Left ventricle myocardium inferior (tissue), 1 donor: ENCODE measurements at regions not wholly inside any gene's neighbourhood (a gene's known extent, or its start where the extent isn't known, plus 50 kb on each side); places are given as distances from the start of the nearest gene placed in this dataset.
A peak's percentile ranks its signal among the peaks of the same experiment; 100 is the strongest.
"Not testable (repeated sequence)": the region's sequence is repeated elsewhere in the genome, so short reads cannot be mapped to it uniquely, and the experiment has no call there.

Source experiments
- DNase-seq: peaks from one replicate; pipeline ENCODE4 v3.0.0-alpha.2; 2020
- H3K27ac ChIP-seq: fragments of 200-600 bp; replicated peaks from 2 replicates; pipeline ENCODE4 v1.8.0; 2021
- H3K27me3 ChIP-seq: fragments of 200-600 bp; 2 replicates; pipeline ENCODE4 v1.8.0; 2021; ENCODE audit warnings: low read depth
- H3K36me3 ChIP-seq: fragments of 200-600 bp; 2 replicates; pipeline ENCODE4 v1.8.0; 2021
- H3K4me1 ChIP-seq: fragments of 200-600 bp; 2 replicates; pipeline ENCODE4 v1.8.0; 2021
- H3K4me3 ChIP-seq: fragments of 200-600 bp; 2 replicates; pipeline ENCODE4 v1.8.0; 2021; ENCODE audit warnings: mild to moderate bottlenecking, moderate library complexity
- H3K9me3 ChIP-seq: fragments of 200-600 bp; replicated peaks from 2 replicates; pipeline ENCODE4 v1.8.0; 2021
- intact Hi-C: fragments of 100-400 bp; cut with micrococcal nuclease; formaldehyde crosslinking; loops from one replicate; pipeline ENCODE4 v1.11.0; 2022
- TF ChIP-seq, protein P1 (sequence below): fragments of 200-600 bp; IDR thresholded peaks from 2 replicates; pipeline ENCODE4 v1.8.0; 2021; ENCODE audit warnings: antibody characterized with exemption, mild to moderate bottlenecking, borderline replicate concordance
- donor health status: DM: no; HTN: yes; CAD: no; lungs with severe emphysema.

DNA sequence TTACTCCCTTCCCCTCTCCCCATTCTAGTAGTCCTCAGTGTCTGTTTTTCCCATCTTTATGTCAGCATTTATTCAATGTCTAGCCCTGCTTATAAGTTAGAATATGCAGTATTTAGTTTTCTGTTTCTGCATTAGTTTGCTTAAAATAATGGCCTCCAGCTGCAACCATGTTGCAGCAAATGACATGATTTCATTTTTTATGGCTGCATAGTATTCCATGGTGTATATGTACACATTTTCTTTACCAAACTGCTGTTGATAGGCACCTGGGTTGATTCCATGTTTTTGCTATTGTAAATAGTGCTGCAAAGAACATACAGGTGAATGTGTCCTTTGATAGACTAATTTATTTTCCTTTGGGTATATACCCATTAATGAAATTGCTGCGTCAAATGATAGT is 267.7 kb downstream of the SRGAP2C start:
- TF ChIP-seq, protein P1, sequence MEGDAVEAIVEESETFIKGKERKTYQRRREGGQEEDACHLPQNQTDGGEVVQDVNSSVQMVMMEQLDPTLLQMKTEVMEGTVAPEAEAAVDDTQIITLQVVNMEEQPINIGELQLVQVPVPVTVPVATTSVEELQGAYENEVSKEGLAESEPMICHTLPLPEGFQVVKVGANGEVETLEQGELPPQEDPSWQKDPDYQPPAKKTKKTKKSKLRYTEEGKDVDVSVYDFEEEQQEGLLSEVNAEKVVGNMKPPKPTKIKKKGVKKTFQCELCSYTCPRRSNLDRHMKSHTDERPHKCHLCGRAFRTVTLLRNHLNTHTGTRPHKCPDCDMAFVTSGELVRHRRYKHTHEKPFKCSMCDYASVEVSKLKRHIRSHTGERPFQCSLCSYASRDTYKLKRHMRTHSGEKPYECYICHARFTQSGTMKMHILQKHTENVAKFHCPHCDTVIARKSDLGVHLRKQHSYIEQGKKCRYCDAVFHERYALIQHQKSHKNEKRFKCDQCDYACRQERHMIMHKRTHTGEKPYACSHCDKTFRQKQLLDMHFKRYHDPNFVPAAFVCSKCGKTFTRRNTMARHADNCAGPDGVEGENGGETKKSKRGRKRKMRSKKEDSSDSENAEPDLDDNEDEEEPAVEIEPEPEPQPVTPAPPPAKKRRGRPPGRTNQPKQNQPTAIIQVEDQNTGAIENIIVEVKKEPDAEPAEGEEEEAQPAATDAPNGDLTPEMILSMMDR, result no peak
- H3K27ac ChIP-seq, result no peak overlapping the region
- peaks cover 5% of the 10 kb centered on the region for H3K9me3 ChIP-seq
- H3K36me3 ChIP-seq, result no peaks in the 10 kb centered on the region
- no peak for DNase-seq
- no peak overlapping the region for H3K4me3 ChIP-seq
- H3K27me3 ChIP-seq, result no peaks in the 10 kb centered on the region
- no peaks in the 10 kb centered on the region for H3K4me1 ChIP-seq
- intact Hi-C loops, result no loop called here

DNA sequence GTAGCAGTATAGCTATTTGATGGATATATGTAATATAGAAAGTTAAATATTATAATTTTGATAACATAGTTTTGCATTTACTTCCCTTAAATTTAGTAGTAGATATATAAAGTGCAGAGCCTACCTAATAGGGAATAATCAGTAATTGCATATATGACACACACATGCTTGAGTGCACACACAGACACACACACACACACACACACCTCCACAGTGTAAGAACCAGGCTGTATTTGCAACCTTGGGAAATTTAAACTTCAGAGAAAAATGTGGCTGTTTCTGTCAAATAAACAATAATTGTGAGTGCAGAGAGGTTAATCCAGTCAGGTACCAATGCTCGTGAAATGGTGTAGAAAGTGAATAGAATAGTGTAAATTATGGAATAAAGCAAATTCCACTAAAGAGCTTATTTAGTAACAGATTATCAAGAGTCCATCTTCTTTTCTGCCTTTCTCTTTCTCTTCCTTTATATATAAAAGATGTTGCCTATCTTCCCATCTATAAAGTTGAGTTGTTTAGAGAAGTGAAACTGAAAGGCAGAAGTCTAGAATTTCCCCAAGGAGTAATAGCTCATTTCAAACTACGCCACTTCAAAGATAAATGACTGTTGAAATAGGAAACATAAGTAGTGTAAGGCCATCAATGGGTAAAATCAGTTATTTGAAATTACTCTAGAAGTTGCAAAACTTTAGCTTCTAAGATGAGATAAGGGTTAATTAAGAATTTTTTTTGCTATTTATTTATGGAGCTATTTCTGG is 273.7 kb downstream of the SRGAP2C start:
- intact Hi-C loops, result no loop called here
- TF ChIP-seq, protein P1, result no peak
- Histone ChIP-seq H3K27me3 (no peaks in the 10 kb centered on the region), H3K27ac (no peak overlapping the region), H3K4me3 (peak overlapping the region; percentile 4), H3K4me1 (no peaks in the 10 kb centered on the region), H3K36me3 (no peaks in the 10 kb centered on the region), H3K9me3 (no peaks in the 10 kb centered on the region)
- no peak for DNase-seq

DNA sequence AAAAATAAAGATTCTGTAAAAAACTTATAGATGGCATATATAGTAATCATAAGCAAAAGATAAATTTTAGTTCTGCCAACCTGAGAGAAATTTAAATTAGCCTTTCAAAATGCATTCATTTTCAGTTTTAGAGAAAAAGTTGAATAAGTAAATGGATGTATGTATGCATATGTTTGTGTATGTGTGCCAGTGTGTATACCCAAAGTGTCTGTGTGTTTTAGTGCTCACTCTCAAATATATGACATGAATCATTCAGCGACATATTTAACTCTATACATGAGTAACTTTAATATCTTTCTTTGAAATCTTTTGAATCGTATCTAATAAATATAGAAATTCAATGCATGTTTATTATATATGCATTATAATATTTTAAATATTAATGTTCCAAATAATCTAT is 274.5 kb downstream of the SRGAP2C start:
- TF ChIP-seq, protein P1, result no peak
- Histone ChIP-seq H3K9me3 (no peaks in the 10 kb centered on the region), H3K36me3 (no peaks in the 10 kb centered on the region), H3K4me3 (no peak overlapping the region), H3K27me3 (no peaks in the 10 kb centered on the region), H3K4me1 (no peaks in the 10 kb centered on the region), H3K27ac (no peak overlapping the region)
- intact Hi-C loops, result no loop called here
- no peak for DNase-seq

DNA sequence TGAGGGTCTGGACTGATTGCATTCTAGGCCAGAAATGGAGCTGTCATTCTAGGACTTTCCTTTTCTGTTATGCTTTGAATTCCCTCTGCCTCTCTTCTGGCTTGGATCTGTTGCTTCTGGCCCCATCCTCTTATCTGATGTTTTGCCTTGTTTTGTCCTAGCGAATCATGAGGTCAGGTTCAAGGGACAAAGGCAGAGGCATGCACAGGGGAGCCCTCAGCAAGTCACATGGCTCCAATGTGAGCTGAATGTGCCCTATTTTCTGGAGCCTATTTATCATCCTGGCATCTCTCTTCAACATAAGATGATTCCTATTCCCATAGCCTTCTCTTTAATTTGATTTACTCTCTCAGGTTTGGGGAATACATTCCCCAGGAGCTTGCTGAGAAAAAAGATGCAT is 284.6 kb downstream of the SRGAP2C start:
- DNase-seq, H3K36me3 ChIP-seq, H3K27ac ChIP-seq, intact Hi-C loops, H3K4me3 ChIP-seq, H3K4me1 ChIP-seq, H3K27me3 ChIP-seq, H3K9me3 ChIP-seq: not testable (repeated sequence)

DNA sequence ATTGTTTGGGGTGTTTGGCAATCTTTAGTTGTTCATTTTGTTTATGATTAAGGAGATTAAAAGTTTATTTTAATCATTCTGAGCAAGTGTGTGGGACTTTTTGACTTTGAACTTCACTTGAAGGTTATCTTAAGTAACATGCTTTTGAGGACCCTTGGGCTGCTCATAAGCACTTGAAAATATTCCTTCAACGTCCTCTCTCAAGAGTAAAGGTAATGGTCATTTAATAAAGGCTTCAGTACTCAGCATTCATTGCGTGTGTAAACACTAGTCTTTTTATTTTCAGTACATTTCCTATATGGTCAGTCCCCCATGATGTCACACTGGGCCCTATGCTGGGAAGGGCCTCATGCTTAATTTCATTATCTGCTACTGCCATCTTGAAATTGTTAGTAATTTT is 285.6 kb downstream of the SRGAP2C start:
- H3K4me1 ChIP-seq, H3K36me3 ChIP-seq, DNase-seq, H3K27ac ChIP-seq, H3K27me3 ChIP-seq, H3K9me3 ChIP-seq, H3K4me3 ChIP-seq, intact Hi-C loops: not testable (repeated sequence)

DNA sequence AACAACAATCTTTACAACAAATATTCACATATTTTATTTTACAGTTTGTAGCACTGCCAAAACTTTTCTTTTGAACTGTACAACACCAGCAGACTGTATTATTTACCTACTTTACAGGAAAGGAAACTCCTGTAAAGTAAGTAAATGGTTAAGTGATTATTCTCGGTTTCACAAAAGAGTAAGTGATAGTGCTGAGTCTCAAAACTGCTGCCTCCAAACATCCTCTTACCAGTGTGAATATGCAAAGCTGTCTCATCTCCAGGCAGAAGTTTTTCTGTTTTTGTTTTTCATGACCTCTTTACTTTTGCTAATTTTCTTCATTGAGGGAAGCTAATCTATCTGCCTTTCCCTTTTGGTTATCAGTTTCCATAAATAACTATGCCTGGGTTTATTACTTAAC is 286.7 kb downstream of the SRGAP2C start:
- Histone ChIP-seq H3K27me3 (peaks cover 12% of the 10 kb centered on the region), H3K4me3 (no peak overlapping the region), H3K36me3 (no peaks in the 10 kb centered on the region), H3K4me1 (peaks cover 4% of the 10 kb centered on the region), H3K9me3 (no peaks in the 10 kb centered on the region), H3K27ac (no peak overlapping the region)
- no peak for DNase-seq
- intact Hi-C loops, result no loop called here
- TF ChIP-seq, protein P1, result no peak
